Hepatocyte (in vitro differentiated cells): ENCODE measurements at regions not wholly inside any gene's neighbourhood (a gene's known extent, or its start where the extent isn't known, plus 50 kb on each side); places are given as distances from the start of the nearest gene placed in this dataset.

Experiments used
- DNase-seq: peaks from one replicate; pipeline ENCODE4 v3.0.0-alpha.2; 2016; ENCODE audit warnings: low spot score
- H2AFZ ChIP-seq: fragments of 200-600 bp; sonication (generic); 2 replicates; pipeline ENCODE4 v1.6.0; 2016; ENCODE audit warnings: antibody characterized with exemption, mild to moderate bottlenecking
- H3K27ac ChIP-seq: fragments of 200-600 bp; sonication (generic); 2 replicates; pipeline ENCODE4 v1.5.1; 2016; ENCODE audit warnings: mild to moderate bottlenecking
- H3K27me3 ChIP-seq: fragments of 200-600 bp; sonication (generic); 2 replicates; pipeline ENCODE4 v1.6.1; 2016
- H3K36me3 ChIP-seq: fragments of 200-600 bp; sonication (generic); replicated peaks from 2 replicates; pipeline ENCODE4 v1.5.1; 2016; ENCODE audit warnings: low read depth; ENCODE audit not compliant: insufficient read depth
- H3K4me1 ChIP-seq: fragments of 200-600 bp; sonication (generic); 2 replicates; pipeline ENCODE4 v1.5.1; 2016; ENCODE audit warnings: mild to moderate bottlenecking, moderate library complexity; ENCODE audit not compliant: insufficient read depth
- H3K4me2 ChIP-seq: fragments of 200-600 bp; sonication (generic); 2 replicates; pipeline ENCODE4 v1.6.0; 2016
- H3K4me3 ChIP-seq: fragments of 200-600 bp; sonication (generic); 2 replicates; pipeline ENCODE4 v1.5.1; 2016; ENCODE audit warnings: mild to moderate bottlenecking
- H3K79me2 ChIP-seq: fragments of 200-600 bp; sonication (generic); 2 replicates; pipeline ENCODE4 v1.6.0; 2017; ENCODE audit warnings: mild to moderate bottlenecking
- H3K9me2 ChIP-seq: fragments of 200-600 bp; sonication (generic); replicated peaks from 2 replicates; pipeline ENCODE4 v1.6.0; 2017; ENCODE audit warnings: mild to moderate bottlenecking; ENCODE audit not compliant: insufficient read depth
- H3K9me3 ChIP-seq: fragments of 200-600 bp; sonication (generic); 2 replicates; pipeline ENCODE4 v1.5.1; 2016; ENCODE audit warnings: low read depth, mild to moderate bottlenecking
- H4K20me1 ChIP-seq: fragments of 200-600 bp; sonication (generic); 2 replicates; pipeline ENCODE4 v1.6.0; 2016; ENCODE audit warnings: mild to moderate bottlenecking; ENCODE audit not compliant: insufficient read depth, poor library complexity, severe bottlenecking
- EZH2 ChIP-seq: fragments of 200-600 bp; sonication (generic); IDR thresholded peaks from 2 replicates; pipeline ENCODE4 v1.6.1; 2016; ENCODE audit warnings: antibody characterized with exemption, mild to moderate bottlenecking, borderline replicate concordance
- EZH2phosphoT487 ChIP-seq: fragments of 200-600 bp; sonication (generic); IDR thresholded peaks from one replicate; pipeline ENCODE4 v1.6.1; 2018; ENCODE audit warnings: antibody characterized with exemption, mild to moderate bottlenecking, low read depth, moderate library complexity; ENCODE audit not compliant: unreplicated experiment, severe bottlenecking
- WGBS: methylation state at CpG from one replicate; pipeline ENCODE4 v1.1.6; 2016; ENCODE audit warnings: low lambda C conversion rate; ENCODE audit errors: missing lambda C conversion rate; 5-methylcytosine and 5-hydroxymethylcytosine counted together
- TF ChIP-seq, protein P1 (sequence below): fragments of 200-600 bp; sonication (generic); IDR thresholded peaks from 2 replicates; pipeline ENCODE4 v1.5.1; 2016; ENCODE audit warnings: antibody characterized with exemption, mild to moderate bottlenecking; ENCODE audit not compliant: poor library complexity

DNA sequence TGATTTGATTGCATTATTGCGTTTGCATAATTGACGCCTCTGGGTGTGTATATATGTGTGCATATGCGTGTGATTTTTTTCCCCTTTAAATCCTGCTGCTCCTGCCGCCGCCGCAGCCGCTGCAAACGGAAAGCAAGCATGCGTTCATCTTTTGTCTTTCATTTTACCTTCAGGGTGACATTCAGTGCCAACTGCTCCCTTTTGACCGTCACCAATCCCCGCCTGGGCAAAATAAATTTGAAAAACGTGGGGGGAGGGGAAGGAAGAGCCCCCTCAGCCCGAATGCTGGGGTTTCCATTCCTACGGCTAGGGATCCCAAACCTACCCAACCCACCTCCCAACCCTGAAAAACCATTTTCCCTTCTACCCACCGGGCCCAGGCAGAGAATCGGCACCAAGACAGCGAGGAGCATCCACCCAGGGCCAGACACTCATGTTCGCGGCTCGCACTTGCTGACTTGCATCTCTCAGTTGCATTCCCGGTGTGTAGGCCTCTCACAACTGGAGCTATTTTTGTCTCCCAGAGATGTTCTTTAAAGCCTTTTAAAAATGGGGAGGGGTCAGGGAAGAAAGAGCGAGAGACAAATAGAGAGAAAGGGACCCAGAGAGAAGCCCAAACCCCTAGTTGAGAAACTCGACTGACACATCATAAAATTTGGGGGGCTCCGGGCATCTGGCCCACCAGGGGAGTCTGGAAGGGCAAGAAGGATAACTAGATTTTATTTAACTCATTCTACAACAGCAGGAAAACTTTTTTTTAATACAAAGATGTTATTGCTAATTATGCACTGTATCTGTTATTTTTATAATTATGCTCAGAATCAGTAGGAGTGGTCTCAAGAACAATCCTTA lies 367.1 kb upstream of the ESRRG start:
- Histone ChIP-seq H3K4me2 (peak overlapping the region; percentile 89), H4K20me1 (no peaks in the 10 kb centered on the region), H3K9me3 (no peaks in the 10 kb centered on the region), H3K79me2 (no peaks in the 10 kb centered on the region), H3K27me3 (peaks cover 4% of the 10 kb centered on the region), H3K9me2 (no peaks in the 10 kb centered on the region), H3K27ac (no peak overlapping the region), H3K36me3 (no peaks in the 10 kb centered on the region), H2AFZ (peak overlapping the region; percentile 54), H3K4me3 (peak overlapping the region; percentile 70), H3K4me1 (no peaks in the 10 kb centered on the region)
- no peak for DNase-seq
- 25% methylated on average over 24 of the region's 24 CpGs for WGBS
- no peak for TF ChIP-seq EZH2
- TF ChIP-seq, protein P1, sequence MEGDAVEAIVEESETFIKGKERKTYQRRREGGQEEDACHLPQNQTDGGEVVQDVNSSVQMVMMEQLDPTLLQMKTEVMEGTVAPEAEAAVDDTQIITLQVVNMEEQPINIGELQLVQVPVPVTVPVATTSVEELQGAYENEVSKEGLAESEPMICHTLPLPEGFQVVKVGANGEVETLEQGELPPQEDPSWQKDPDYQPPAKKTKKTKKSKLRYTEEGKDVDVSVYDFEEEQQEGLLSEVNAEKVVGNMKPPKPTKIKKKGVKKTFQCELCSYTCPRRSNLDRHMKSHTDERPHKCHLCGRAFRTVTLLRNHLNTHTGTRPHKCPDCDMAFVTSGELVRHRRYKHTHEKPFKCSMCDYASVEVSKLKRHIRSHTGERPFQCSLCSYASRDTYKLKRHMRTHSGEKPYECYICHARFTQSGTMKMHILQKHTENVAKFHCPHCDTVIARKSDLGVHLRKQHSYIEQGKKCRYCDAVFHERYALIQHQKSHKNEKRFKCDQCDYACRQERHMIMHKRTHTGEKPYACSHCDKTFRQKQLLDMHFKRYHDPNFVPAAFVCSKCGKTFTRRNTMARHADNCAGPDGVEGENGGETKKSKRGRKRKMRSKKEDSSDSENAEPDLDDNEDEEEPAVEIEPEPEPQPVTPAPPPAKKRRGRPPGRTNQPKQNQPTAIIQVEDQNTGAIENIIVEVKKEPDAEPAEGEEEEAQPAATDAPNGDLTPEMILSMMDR: no peak
- no peak for TF ChIP-seq EZH2phosphoT487

DNA sequence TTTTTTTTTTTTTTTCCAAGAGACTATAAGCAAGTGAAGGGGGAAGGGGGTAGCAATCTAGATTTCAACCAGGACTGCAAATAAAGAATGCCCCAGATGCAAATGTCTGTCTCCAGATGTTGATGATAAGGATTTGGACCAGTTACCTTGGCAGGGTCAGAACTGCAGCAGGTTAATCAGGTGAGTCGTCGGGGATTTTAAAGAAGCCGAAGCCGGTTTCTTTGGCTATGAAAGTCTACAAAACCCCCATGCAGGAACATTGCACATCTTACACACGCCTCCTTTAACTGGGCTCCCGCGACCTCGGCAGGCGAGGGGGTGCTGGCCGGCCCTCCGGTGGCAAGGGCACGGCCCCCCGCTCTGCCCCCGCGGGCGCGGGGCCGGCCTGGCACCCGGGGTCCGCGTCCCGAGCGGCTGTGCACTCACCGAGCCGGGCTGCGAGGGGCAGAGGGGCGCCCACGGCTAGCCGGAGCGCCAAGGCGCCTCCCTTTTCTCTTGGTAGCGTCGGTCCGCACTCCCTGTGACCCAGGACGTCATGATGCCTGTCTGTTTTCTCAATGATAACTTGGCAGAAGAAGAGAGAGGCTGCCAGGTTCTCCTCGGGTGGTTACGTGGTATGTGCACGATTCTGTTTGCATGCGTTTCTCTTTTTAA lies 366.3 kb upstream of the ESRRG start:
- Histone ChIP-seq H3K9me3 (no peaks in the 10 kb centered on the region), H3K27ac (peak overlapping the region; percentile 42), H2AFZ (peak overlapping the region; percentile 54), H3K36me3 (no peaks in the 10 kb centered on the region), H3K79me2 (no peaks in the 10 kb centered on the region), H3K27me3 (peaks cover 4% of the 10 kb centered on the region), H3K4me2 (peak overlapping the region; percentile 89), H3K9me2 (no peaks in the 10 kb centered on the region), H3K4me1 (no peaks in the 10 kb centered on the region), H4K20me1 (no peaks in the 10 kb centered on the region), H3K4me3 (peak overlapping the region; percentile 70)
- WGBS: 1% methylated on average over 39 of the region's 39 CpGs
- peak; percentile 66 for DNase-seq
- TF ChIP-seq EZH2phosphoT487 (no peak), EZH2 (no peak)
- TF ChIP-seq, protein P1: no peak

DNA sequence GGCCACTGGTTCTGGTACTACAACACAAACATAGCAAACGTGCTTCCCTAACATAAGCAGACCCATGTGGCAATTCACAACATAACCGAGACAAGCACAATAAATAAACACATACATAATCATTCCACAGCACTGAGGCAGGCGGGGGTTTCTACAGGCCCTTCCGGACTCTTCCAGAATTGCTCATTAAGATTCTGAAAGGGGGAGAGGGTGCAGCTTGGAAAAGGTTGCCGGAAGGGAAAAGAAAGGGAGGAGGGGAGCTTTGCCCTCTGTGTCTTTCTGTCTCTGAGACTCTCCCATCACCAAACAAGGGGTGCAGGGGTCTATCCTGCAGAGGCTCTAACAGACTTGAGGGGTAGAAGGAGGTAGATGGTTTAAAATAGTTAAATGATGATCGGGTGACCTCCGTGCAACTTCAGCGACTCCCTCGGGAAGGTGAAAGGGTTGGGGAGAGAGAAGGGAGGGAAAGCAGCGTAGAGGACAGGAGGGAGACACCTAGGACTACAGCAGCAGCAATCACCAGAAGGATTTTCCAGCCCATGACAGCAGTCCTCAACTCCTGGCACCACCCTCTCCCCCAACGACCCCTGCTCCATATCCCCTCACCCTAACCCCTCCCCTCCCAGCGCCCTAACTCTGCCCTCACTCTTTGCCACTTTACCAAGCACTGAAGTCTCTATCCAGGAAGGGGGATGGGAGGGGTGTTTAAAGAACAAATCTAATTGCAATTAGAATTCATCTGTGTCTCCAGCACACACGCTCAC lies 365.5 kb upstream of the ESRRG start:
- no peak for DNase-seq
- Histone ChIP-seq H4K20me1 (no peaks in the 10 kb centered on the region), H3K4me3 (peak overlapping the region; percentile 70), H3K27me3 (peaks cover 4% of the 10 kb centered on the region), H3K4me2 (peak overlapping the region; percentile 89), H3K36me3 (no peaks in the 10 kb centered on the region), H3K4me1 (no peaks in the 10 kb centered on the region), H2AFZ (peak overlapping the region; percentile 54), H3K27ac (no peak overlapping the region), H3K9me3 (no peaks in the 10 kb centered on the region), H3K79me2 (no peaks in the 10 kb centered on the region), H3K9me2 (no peaks in the 10 kb centered on the region)
- WGBS: 22% methylated on average over 13 of the region's 13 CpGs
- TF ChIP-seq EZH2phosphoT487 (no peak), EZH2 (no peak)
- TF ChIP-seq, protein P1: no peak
